ENCODE measurements at regions not wholly inside any gene's neighbourhood (a gene's known extent, or its start where the extent isn't known, plus 50 kb on each side); places are given as distances from the start of the nearest gene placed in this dataset.

GRCh38 chr12:83265808-83266207 lies 579.1 kb downstream of the TMTC2 start:
- TF ChIP-seq, protein P1, sequence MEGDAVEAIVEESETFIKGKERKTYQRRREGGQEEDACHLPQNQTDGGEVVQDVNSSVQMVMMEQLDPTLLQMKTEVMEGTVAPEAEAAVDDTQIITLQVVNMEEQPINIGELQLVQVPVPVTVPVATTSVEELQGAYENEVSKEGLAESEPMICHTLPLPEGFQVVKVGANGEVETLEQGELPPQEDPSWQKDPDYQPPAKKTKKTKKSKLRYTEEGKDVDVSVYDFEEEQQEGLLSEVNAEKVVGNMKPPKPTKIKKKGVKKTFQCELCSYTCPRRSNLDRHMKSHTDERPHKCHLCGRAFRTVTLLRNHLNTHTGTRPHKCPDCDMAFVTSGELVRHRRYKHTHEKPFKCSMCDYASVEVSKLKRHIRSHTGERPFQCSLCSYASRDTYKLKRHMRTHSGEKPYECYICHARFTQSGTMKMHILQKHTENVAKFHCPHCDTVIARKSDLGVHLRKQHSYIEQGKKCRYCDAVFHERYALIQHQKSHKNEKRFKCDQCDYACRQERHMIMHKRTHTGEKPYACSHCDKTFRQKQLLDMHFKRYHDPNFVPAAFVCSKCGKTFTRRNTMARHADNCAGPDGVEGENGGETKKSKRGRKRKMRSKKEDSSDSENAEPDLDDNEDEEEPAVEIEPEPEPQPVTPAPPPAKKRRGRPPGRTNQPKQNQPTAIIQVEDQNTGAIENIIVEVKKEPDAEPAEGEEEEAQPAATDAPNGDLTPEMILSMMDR (tag by site-specific recombination; IDR thresholded peaks at IDR 0.05) = no peak
- TF ChIP-seq ZNF274 (IDR thresholded peaks at IDR 0.05; ENCODE audit: low read length) (no peak), ZNF274 (tag by site-specific recombination; IDR thresholded peaks at IDR 0.05; ENCODE audit: borderline replicate concordance) (no peak), ZNF174 (tag by site-specific recombination; IDR thresholded peaks at IDR 0.05) (no peak), ZSCAN30 (tag by site-specific recombination; IDR thresholded peaks at IDR 0.05) (no peak), MZF1 (tag by site-specific recombination; IDR thresholded peaks at IDR 0.05; ENCODE audit: borderline replicate concordance) (no peak), ZNF707 (tag by site-specific recombination; IDR thresholded peaks at IDR 0.05) (no peak), ZNF629 (tag by site-specific recombination; IDR thresholded peaks at IDR 0.05) (no peak), ZNF837 (tag by site-specific recombination; IDR thresholded peaks at IDR 0.05) (no peak), ZNF23 (tag by site-specific recombination; IDR thresholded peaks at IDR 0.05; ENCODE audit: borderline replicate concordance) (no peak), ZBTB8A (tag by site-specific recombination; IDR thresholded peaks at IDR 0.05) (no peak), IKZF3 (tag by site-specific recombination; IDR thresholded peaks at IDR 0.05) (no peak), SETDB1 (IDR thresholded peaks at IDR 0.05; ENCODE audit: insufficient read length, low read length) (no peak)
- TF ChIP-seq, protein P2, sequence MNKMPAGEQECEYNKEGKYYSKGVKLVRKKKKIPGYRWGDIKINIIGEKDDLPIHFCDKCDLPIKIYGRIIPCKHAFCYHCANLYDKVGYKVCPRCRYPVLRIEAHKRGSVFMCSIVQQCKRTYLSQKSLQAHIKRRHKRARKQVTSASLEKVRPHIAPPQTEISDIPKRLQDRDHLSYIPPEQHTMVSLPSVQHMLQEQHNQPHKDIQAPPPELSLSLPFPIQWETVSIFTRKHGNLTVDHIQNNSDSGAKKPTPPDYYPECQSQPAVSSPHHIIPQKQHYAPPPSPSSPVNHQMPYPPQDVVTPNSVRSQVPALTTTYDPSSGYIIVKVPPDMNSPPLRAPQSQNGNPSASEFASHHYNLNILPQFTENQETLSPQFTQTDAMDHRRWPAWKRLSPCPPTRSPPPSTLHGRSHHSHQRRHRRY (tag by site-specific recombination; IDR thresholded peaks at IDR 0.05) = no peak
- TF ChIP-seq, protein P3, sequence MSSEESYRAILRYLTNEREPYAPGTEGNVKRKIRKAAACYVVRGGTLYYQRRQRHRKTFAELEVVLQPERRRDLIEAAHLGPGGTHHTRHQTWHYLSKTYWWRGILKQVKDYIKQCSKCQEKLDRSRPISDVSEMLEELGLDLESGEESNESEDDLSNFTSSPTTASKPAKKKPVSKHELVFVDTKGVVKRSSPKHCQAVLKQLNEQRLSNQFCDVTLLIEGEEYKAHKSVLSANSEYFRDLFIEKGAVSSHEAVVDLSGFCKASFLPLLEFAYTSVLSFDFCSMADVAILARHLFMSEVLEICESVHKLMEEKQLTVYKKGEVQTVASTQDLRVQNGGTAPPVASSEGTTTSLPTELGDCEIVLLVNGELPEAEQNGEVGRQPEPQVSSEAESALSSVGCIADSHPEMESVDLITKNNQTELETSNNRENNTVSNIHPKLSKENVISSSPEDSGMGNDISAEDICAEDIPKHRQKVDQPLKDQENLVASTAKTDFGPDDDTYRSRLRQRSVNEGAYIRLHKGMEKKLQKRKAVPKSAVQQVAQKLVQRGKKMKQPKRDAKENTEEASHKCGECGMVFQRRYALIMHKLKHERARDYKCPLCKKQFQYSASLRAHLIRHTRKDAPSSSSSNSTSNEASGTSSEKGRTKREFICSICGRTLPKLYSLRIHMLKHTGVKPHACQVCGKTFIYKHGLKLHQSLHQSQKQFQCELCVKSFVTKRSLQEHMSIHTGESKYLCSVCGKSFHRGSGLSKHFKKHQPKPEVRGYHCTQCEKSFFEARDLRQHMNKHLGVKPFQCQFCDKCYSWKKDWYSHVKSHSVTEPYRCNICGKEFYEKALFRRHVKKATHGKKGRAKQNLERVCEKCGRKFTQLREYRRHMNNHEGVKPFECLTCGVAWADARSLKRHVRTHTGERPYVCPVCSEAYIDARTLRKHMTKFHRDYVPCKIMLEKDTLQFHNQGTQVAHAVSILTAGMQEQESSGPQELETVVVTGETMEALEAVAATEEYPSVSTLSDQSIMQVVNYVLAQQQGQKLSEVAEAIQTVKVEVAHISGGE (tag by site-specific recombination; conservative IDR thresholded peaks at IDR 0.05; ENCODE audit: low read depth) = no peak
